Neural crest cell (in vitro differentiated cells): ENCODE measurements at regions not wholly inside any gene's neighbourhood (a gene's known extent, or its start where the extent isn't known, plus 50 kb on each side); places are given as distances from the start of the nearest gene placed in this dataset.

Source experiments
- DNase-seq: peaks from one replicate; pipeline ENCODE4 v3.0.0; 2021; ENCODE audit warnings: low read depth, mixed read lengths, low spot score
- H3K27ac Mint-ChIP-seq: one replicate; pipeline ENCODE4 v1.8.0; 2021; ENCODE audit warnings: mild to moderate bottlenecking, mixed read lengths; ENCODE audit not compliant: unreplicated experiment
- H3K27me3 Mint-ChIP-seq: 2 replicates; pipeline ENCODE4 v1.8.0; 2021; ENCODE audit warnings: low read depth, mild to moderate bottlenecking, mixed read lengths
- H3K36me3 Mint-ChIP-seq: 2 replicates; pipeline ENCODE4 v1.8.0; 2021; ENCODE audit warnings: low read depth, mild to moderate bottlenecking, mixed read lengths
- H3K4me1 Mint-ChIP-seq: 2 replicates; pipeline ENCODE4 v1.8.0; 2021; ENCODE audit warnings: mixed read lengths
- H3K4me3 Mint-ChIP-seq: one replicate; pipeline ENCODE4 v1.8.0; 2021; ENCODE audit warnings: mild to moderate bottlenecking, mixed read lengths
- H3K9me3 Mint-ChIP-seq: 2 replicates; pipeline ENCODE4 v1.8.0; 2021; ENCODE audit warnings: mixed read lengths
- CTCF ChIP-seq: fragments of 200-600 bp; sonication (generic); conservative IDR thresholded peaks from 2 replicates; pipeline ENCODE4 v1.5.0; 2021; ENCODE audit warnings: antibody characterized with exemption, mild to moderate bottlenecking

GRCh38 chr6:122129313-122130025 lies 270.0 kb upstream of the HSF2 start:
- no peak overlapping the region for H3K4me3 Mint-ChIP-seq
- H3K27me3 Mint-ChIP-seq: no peaks in the 10 kb centered on the region
- peaks cover 2% of the 10 kb centered on the region for H3K9me3 Mint-ChIP-seq
- no peak overlapping the region for H3K27ac Mint-ChIP-seq
- TF ChIP-seq CTCF: no peak
- no peaks in the 10 kb centered on the region for H3K4me1 Mint-ChIP-seq
- no peaks in the 10 kb centered on the region for H3K36me3 Mint-ChIP-seq
- no peak for DNase-seq

GRCh38 chr6:122130026-122130348 lies 269.5 kb upstream of the HSF2 start:
- H3K27ac Mint-ChIP-seq: no peak overlapping the region
- no peak for TF ChIP-seq CTCF
- H3K36me3 Mint-ChIP-seq: no peaks in the 10 kb centered on the region
- H3K4me1 Mint-ChIP-seq: no peaks in the 10 kb centered on the region
- DNase-seq: no peak
- H3K9me3 Mint-ChIP-seq: peaks cover 2% of the 10 kb centered on the region
- H3K4me3 Mint-ChIP-seq: no peak overlapping the region
- H3K27me3 Mint-ChIP-seq: no peaks in the 10 kb centered on the region

GRCh38 chr6:122130518-122130917 lies 268.9 kb upstream of the HSF2 start:
- H3K36me3 Mint-ChIP-seq: no peaks in the 10 kb centered on the region
- H3K27ac Mint-ChIP-seq: no peak overlapping the region
- no peak overlapping the region for H3K4me3 Mint-ChIP-seq
- H3K4me1 Mint-ChIP-seq: no peaks in the 10 kb centered on the region
- no peaks in the 10 kb centered on the region for H3K27me3 Mint-ChIP-seq
- DNase-seq: no peak
- H3K9me3 Mint-ChIP-seq: peaks cover 2% of the 10 kb centered on the region
- TF ChIP-seq CTCF: no peak

- no peaks in the 10 kb centered on the region for H3K36me3 Mint-ChIP-seq
- H3K4me3 Mint-ChIP-seq: no peak overlapping the region
- no peaks in the 10 kb centered on the region for H3K9me3 Mint-ChIP-seq
- no peaks in the 10 kb centered on the region for H3K27me3 Mint-ChIP-seq
- TF ChIP-seq CTCF: no peak
- H3K27ac Mint-ChIP-seq: no peak overlapping the region
- H3K4me1 Mint-ChIP-seq: no peaks in the 10 kb centered on the region
- no peak for DNase-seq
These were observed 263.1 kb upstream of the HSF2 start for GRCh38 chr6:122136386-122136785.

GRCh38 chr6:122140031-122140430 lies 259.4 kb upstream of the HSF2 start:
- Mint-ChIP-seq H3K27me3 (no peaks in the 10 kb centered on the region), H3K4me1 (peaks cover 4% of the 10 kb centered on the region), H3K27ac (no peak overlapping the region), H3K36me3 (no peaks in the 10 kb centered on the region), H3K4me3 (no peak overlapping the region), H3K9me3 (no peaks in the 10 kb centered on the region)
- no peak for DNase-seq
- TF ChIP-seq CTCF: no peak
